ENCODE measurements at regions not wholly inside any gene's neighbourhood (a gene's known extent, or its start where the extent isn't known, plus 50 kb on each side); places are given as distances from the start of the nearest gene placed in this dataset.

GRCh38 chr3:75237053-75237452 is 427.1 kb upstream of the FRG2C start:
- Histone ChIP-seq H4K20me1 (ENCODE audit: insufficient read depth, low read length) (no peaks in the 10 kb centered on the region), H3K14ac (replicated peaks; ENCODE audit: low read depth, low read length) (no peak overlapping the region), H2AFZ (replicated peaks; ENCODE audit: low read length, poor library complexity) (no peak overlapping the region), H3K23ac (ENCODE audit: low read depth, low read length) (no peak overlapping the region), H3K9me1 (ENCODE audit: insufficient read depth, low read length) (no peaks in the 10 kb centered on the region), H3K9me3 (ENCODE audit: control insufficient read depth, insufficient read depth, low read length) (no peaks in the 10 kb centered on the region), H3K79me1 (ENCODE audit: low read depth in 1 of 2, low read length in 2 of 2) (no peaks in the 10 kb centered on the region), H3K4me1 (ENCODE audit: control insufficient read depth, insufficient read depth, low read length) (no peaks in the 10 kb centered on the region), H3K9ac (ENCODE audit: low read depth, low read length) (no peak overlapping the region), H2BK120ac (ENCODE audit: low read depth, low read length) (no peak overlapping the region), H4K8ac (ENCODE audit: low read depth in 2 of 2, low read length in 2 of 2) (no peak overlapping the region), H2BK15ac (ENCODE audit: low read depth, low read length) (no peak overlapping the region), H3K27me3 (ENCODE audit: control insufficient read depth, insufficient read depth, low read length) (no peaks in the 10 kb centered on the region), H2AK5ac (ENCODE audit: low read depth, low read length) (no peak overlapping the region), H3K18ac (ENCODE audit: low read depth, low read length) (no peak overlapping the region), H3K27ac (ENCODE audit: insufficient read depth, low read length) (no peak overlapping the region), H4K91ac (ENCODE audit: insufficient read depth, low read depth, low read length) (no peak overlapping the region), H4K5ac (ENCODE audit: low read depth, low read length) (no peak overlapping the region), H2BK20ac (ENCODE audit: low read depth, low read length) (no peak overlapping the region), H3K4ac (ENCODE audit: low read depth, low read length) (no peak overlapping the region), H3K56ac (ENCODE audit: extremely low read depth, insufficient read depth, low read length) (no peak overlapping the region), H3K36me3 (ENCODE audit: control insufficient read depth, insufficient read depth, low read length) (no peaks in the 10 kb centered on the region), H2BK5ac (ENCODE audit: low read depth, low read length, poor library complexity, severe bottlenecking) (no peak overlapping the region), H3K4me3 (ENCODE audit: insufficient read depth, low read depth, low read length) (no peak overlapping the region), H2AK9ac (replicated peaks; ENCODE audit: low read depth, low read length, poor library complexity) (no peak overlapping the region), H3K4me2 (ENCODE audit: low read depth, low read length) (no peak overlapping the region)
- dilution Hi-C loops (cut with HindIII; ENCODE audit: low sequenced_read_pairs, unreplicated experiment) = no loop called here
- in situ Hi-C loops (cut with MboI; ENCODE audit: low sequenced_read_pairs) = no loop called here
- BruUV-seq (replicated peaks) = no TSS peak
- POLR2A ChIA-PET (ENCODE audit: unreplicated experiment) = no interaction called here
- no peak for ATAC-seq (ENCODE audit: low read depth)
- WGBS, 2 experiments (ENCODE audit: extremely low coverage in 2 of 2, insufficient read length in 1 of 2) = no CpG with 5 or more reads among the region's 1 CpG
- CTCF ChIA-PET = no interaction called here
- TF ChIP-seq POLR2A (IDR thresholded peaks at IDR 0.05; ENCODE audit: low read depth, low read length) = no peak
- TF ChIP-seq RFX5 (IDR thresholded peaks at IDR 0.05; ENCODE audit: low read depth, low read length) = no peak
- no peak for TF ChIP-seq ELK1 (IDR thresholded peaks at IDR 0.05; ENCODE audit: borderline replicate concordance, low read depth, low read length)
- intact Hi-C loops (cut with micrococcal nuclease) = no loop called here
- no peak for DNase-seq

Measured in IMR-90 (cell line).